Ishikawa (cell line): ENCODE measurements at regions not wholly inside any gene's neighbourhood (a gene's known extent, or its start where the extent isn't known, plus 50 kb on each side); places are given as distances from the start of the nearest gene placed in this dataset.

ENCODE experiments used
- CEBPB ChIP-seq: IDR thresholded peaks from 2 replicates; pipeline ENCODE4 v1.6.1; 2012
- CREB1 ChIP-seq: IDR thresholded peaks from 2 replicates; pipeline ENCODE4 v1.6.1; 2012; ENCODE audit warnings: low read depth
- EGR1 ChIP-seq: IDR thresholded peaks from 2 replicates; pipeline ENCODE4 v1.6.1; 2012
- EP300 ChIP-seq: IDR thresholded peaks from 2 replicates; pipeline ENCODE4 v1.6.1; 2012; ENCODE audit warnings: borderline replicate concordance
- FOXM1 ChIP-seq: IDR thresholded peaks from 2 replicates; pipeline ENCODE4 v1.6.1; 2012; ENCODE audit warnings: low read depth, borderline replicate concordance
- NFIC ChIP-seq: IDR thresholded peaks from 2 replicates; pipeline ENCODE4 v1.6.1; 2012
- RAD21 ChIP-seq: IDR thresholded peaks from 2 replicates; pipeline ENCODE4 v1.6.1; 2012; ENCODE audit warnings: low read depth
- TAF1 ChIP-seq: IDR thresholded peaks from 2 replicates; pipeline ENCODE4 v1.6.1; 2012; ENCODE audit warnings: low read depth, mild to moderate bottlenecking
- TCF12 ChIP-seq: IDR thresholded peaks from 2 replicates; pipeline ENCODE4 v1.6.1; 2012; ENCODE audit warnings: low read depth
- TEAD4 ChIP-seq: IDR thresholded peaks from 2 replicates; pipeline ENCODE4 v1.6.1; 2012
- YY1 ChIP-seq: IDR thresholded peaks from 2 replicates; pipeline ENCODE4 v1.6.1; 2012; ENCODE audit warnings: low read depth
- ZBTB7A ChIP-seq: IDR thresholded peaks from 2 replicates; pipeline ENCODE4 v1.6.1; 2012; ENCODE audit warnings: low read depth
- TF ChIP-seq, protein P1 (sequence below): IDR thresholded peaks from 2 replicates; pipeline ENCODE4 v1.6.1; 2012
- TF ChIP-seq, protein P2 (sequence below): IDR thresholded peaks from 2 replicates; pipeline ENCODE4 v1.6.1; 2012; ENCODE audit warnings: low read depth, mild to moderate bottlenecking
- TF ChIP-seq, protein P3 (sequence below): IDR thresholded peaks from 2 replicates; pipeline ENCODE4 v1.6.1; 2012

DNA sequence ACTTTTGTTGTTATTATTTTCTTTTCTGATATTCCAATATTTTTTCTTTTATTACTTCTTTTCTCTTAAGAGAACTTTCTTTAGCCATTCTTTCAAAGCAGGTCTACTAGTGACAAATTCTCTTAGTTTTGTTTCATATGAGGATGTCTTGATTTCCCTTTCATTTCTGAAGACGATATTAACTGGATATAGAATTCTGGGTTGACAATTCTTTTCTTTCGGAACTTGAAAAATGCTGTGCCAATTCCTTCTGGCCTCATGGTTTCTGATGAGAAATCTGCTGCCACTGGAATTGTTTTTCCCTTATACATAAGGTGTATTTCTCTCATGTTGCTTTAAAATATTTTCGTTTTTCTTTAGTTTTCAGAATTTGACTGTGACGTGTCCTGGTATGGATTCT is 97.0 kb upstream of the KIF5B start:
- no peak for TF ChIP-seq CEBPB
- TF ChIP-seq, protein P1, sequence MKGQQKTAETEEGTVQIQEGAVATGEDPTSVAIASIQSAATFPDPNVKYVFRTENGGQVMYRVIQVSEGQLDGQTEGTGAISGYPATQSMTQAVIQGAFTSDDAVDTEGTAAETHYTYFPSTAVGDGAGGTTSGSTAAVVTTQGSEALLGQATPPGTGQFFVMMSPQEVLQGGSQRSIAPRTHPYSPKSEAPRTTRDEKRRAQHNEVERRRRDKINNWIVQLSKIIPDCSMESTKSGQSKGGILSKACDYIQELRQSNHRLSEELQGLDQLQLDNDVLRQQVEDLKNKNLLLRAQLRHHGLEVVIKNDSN = no peak

DNA sequence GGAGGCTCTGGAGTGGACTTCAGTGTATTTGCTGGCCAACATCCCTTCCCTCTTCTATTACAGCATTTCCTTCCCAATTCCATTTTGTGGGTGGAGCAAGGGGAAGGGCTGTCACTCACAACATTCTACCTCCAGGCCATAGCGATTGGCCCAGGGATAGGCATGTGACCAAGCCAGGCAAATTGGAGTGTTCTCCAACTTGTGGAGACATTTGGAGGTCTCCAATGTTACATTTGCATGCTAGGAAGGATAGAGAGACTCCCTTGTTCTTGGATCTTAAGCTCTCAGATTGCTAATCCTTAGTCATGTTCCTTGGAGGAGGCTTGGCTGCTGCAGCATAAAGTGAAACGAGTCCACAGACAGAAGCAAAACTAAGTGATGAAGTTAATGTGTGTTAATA is 95.6 kb upstream of the KIF5B start:
- TF ChIP-seq, protein P2, sequence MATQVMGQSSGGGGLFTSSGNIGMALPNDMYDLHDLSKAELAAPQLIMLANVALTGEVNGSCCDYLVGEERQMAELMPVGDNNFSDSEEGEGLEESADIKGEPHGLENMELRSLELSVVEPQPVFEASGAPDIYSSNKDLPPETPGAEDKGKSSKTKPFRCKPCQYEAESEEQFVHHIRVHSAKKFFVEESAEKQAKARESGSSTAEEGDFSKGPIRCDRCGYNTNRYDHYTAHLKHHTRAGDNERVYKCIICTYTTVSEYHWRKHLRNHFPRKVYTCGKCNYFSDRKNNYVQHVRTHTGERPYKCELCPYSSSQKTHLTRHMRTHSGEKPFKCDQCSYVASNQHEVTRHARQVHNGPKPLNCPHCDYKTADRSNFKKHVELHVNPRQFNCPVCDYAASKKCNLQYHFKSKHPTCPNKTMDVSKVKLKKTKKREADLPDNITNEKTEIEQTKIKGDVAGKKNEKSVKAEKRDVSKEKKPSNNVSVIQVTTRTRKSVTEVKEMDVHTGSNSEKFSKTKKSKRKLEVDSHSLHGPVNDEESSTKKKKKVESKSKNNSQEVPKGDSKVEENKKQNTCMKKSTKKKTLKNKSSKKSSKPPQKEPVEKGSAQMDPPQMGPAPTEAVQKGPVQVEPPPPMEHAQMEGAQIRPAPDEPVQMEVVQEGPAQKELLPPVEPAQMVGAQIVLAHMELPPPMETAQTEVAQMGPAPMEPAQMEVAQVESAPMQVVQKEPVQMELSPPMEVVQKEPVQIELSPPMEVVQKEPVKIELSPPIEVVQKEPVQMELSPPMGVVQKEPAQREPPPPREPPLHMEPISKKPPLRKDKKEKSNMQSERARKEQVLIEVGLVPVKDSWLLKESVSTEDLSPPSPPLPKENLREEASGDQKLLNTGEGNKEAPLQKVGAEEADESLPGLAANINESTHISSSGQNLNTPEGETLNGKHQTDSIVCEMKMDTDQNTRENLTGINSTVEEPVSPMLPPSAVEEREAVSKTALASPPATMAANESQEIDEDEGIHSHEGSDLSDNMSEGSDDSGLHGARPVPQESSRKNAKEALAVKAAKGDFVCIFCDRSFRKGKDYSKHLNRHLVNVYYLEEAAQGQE = no peak
- no peak for TF ChIP-seq FOXM1
- TF ChIP-seq TAF1 = no peak
- no peak for TF ChIP-seq TCF12
- TF ChIP-seq RAD21 = no peak
- no peak for TF ChIP-seq ZBTB7A
- no peak for TF ChIP-seq EP300
- TF ChIP-seq, protein P1 = 0 out of 2 replicates have a peak, but pooled peaks have one; percentile 49
- TF ChIP-seq, protein P3, sequence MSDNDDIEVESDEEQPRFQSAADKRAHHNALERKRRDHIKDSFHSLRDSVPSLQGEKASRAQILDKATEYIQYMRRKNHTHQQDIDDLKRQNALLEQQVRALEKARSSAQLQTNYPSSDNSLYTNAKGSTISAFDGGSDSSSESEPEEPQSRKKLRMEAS = no peak

DNA sequence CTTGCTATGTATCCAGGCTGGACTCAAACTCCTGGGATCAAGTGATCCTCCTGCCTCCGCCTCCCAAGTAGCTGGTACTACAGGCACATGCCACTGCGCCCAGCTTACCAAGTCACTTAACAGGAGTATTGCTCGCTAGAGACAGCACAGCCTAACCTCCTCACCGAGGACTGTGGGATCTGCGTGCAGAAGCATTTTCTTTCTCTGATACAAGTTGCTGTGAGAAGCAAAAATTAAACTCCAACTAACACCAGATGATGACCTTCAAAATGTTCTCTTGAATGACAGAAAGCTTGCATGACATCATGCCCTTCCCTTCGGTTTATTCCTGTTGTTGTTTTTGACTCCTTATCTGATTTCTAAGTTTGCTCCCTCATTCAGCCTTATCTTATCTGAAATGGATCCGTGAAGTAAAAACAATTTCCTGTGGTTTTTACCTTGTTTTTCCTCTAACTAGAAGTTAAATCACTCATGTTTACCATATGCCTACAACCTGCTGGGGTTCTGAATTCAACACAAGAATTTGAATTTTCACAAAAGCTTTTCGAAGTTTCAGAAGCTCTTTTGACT is 94.4 kb upstream of the KIF5B start:
- TF ChIP-seq TEAD4 (no peak), CEBPB (no peak), YY1 (no peak), RAD21 (no peak), FOXM1 (no peak), TAF1 (no peak)
- TF ChIP-seq, protein P1 = no peak
- TF ChIP-seq, protein P2 = no peak
- TF ChIP-seq, protein P3 = no peak

DNA sequence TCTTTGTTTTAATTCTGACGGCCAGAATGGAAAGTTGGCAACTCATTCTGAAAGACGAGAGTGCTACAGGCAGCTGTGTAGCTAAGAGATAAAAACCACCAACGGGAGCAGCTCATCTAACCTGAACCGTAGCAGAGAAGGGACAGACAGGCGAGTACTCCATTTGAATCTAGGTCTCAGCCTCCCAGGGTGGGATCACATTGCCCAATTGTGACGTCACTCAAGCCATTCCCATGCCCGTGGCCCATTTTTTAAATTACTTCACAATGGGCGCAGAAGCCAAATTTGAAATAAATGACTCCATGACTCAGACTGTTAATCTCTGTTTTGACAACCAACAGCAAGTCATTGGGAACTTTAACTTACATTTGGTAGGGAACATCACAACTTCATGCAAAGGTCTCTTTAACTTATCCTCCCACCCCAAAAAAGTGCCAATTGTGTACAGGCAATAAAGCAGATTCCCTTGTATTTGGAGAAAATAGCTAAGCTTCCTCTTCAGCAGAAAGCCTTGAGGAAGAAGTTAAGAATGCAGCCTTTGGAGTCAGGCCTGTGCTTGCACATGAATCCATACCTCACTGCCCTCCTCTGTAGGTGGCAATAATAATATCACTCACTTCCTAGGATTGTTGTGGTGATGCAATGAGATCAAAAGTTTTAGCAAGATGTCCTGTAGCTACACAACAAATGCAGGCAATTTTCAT is 93.2 kb upstream of the KIF5B start:
- TF ChIP-seq RAD21 (no peak), ZBTB7A (no peak), FOXM1 (no peak), TAF1 (no peak), CREB1 (peak; percentile 71), EGR1 (no peak), NFIC (peak; percentile 80), YY1 (no peak), TCF12 (peak; percentile 61), CEBPB (peak; percentile 88), TEAD4 (peak; percentile 74), EP300 (peak; percentile 5; the same call in 1 of the 2 replicates)
- TF ChIP-seq, protein P3 = peak; percentile 32; the same call in 1 of the 2 replicates
- TF ChIP-seq, protein P1 = no peak
- TF ChIP-seq, protein P2 = no peak
